ENCODE measurements at regions not wholly inside any gene's neighbourhood (a gene's known extent, or its start where the extent isn't known, plus 50 kb on each side); places are given as distances from the start of the nearest gene placed in this dataset.

GRCh38 chr12:65592416-65592815 is 231.9 kb upstream of the HMGA2 start:
- H3K27me3 ChIP-seq = no peaks in the 10 kb centered on the region

GRCh38 chr12:65593239-65593701 is 231.0 kb upstream of the HMGA2 start:
- TF ChIP-seq CTCF (IDR thresholded peaks at IDR 0.05) = no peak
- no peak for TF ChIP-seq POLR2AphosphoS5 (IDR thresholded peaks at IDR 0.05)
- TF ChIP-seq POLR2A (IDR thresholded peaks at IDR 0.05) = no peak
- intact Hi-C loops (cut with DNase I; ENCODE audit: low total_unique reads) = no loop called here
- H3K4me3 ChIP-seq = no peak overlapping the region
- H3K36me3 ChIP-seq = no peaks in the 10 kb centered on the region
- no peaks in the 10 kb centered on the region for H3K4me1 ChIP-seq
- no peaks in the 10 kb centered on the region for H3K27me3 ChIP-seq
- H3K9me3 ChIP-seq = no peaks in the 10 kb centered on the region
- DNase-seq (ENCODE audit: low spot score in 2 of 2) = no peak
- H3K27ac ChIP-seq = no peak overlapping the region

More at GRCh38 chr12:65592416-65592815, 231.9 kb upstream of the HMGA2 start:
- TF ChIP-seq CTCF (IDR thresholded peaks at IDR 0.05) (no peak), POLR2AphosphoS5 (IDR thresholded peaks at IDR 0.05) (no peak), POLR2A (IDR thresholded peaks at IDR 0.05) (no peak)
- no peaks in the 10 kb centered on the region for H3K36me3 ChIP-seq
- no peak for DNase-seq (ENCODE audit: low spot score in 2 of 2)
- H3K9me3 ChIP-seq = no peaks in the 10 kb centered on the region
- no peak overlapping the region for H3K27ac ChIP-seq
- intact Hi-C loops (cut with DNase I; ENCODE audit: low total_unique reads) = no loop called here
- H3K4me3 ChIP-seq = no peak overlapping the region
- H3K4me1 ChIP-seq = no peaks in the 10 kb centered on the region

- no peaks in the 10 kb centered on the region for H3K9me3 ChIP-seq
- intact Hi-C loops (cut with DNase I; ENCODE audit: low total_unique reads) = no loop called here
- H3K27ac ChIP-seq = no peak overlapping the region
- H3K36me3 ChIP-seq = no peaks in the 10 kb centered on the region
- H3K4me3 ChIP-seq = no peak overlapping the region
- H3K4me1 ChIP-seq = no peaks in the 10 kb centered on the region
- H3K27me3 ChIP-seq = no peaks in the 10 kb centered on the region
- no peak for DNase-seq (ENCODE audit: low spot score in 2 of 2)
- TF ChIP-seq POLR2A (IDR thresholded peaks at IDR 0.05) = no peak
Observed at GRCh38 chr12:65594409-65594808, 229.9 kb upstream of the HMGA2 start.

- Histone ChIP-seq H3K4me1 (no peaks in the 10 kb centered on the region), H3K36me3 (no peaks in the 10 kb centered on the region), H3K9me3 (no peaks in the 10 kb centered on the region), H3K4me3 (no peak overlapping the region), H3K27me3 (no peaks in the 10 kb centered on the region), H3K27ac (no peak overlapping the region)
- no peak for DNase-seq (ENCODE audit: low spot score in 2 of 2)
- no peak for TF ChIP-seq POLR2A (IDR thresholded peaks at IDR 0.05)
- no peak for TF ChIP-seq CTCF (IDR thresholded peaks at IDR 0.05)
- TF ChIP-seq POLR2AphosphoS5 (IDR thresholded peaks at IDR 0.05) = no peak
- intact Hi-C loops (cut with DNase I; ENCODE audit: low total_unique reads) = no loop called here
Observed at GRCh38 chr12:65595016-65595560, 229.2 kb upstream of the HMGA2 start.

DNA sequence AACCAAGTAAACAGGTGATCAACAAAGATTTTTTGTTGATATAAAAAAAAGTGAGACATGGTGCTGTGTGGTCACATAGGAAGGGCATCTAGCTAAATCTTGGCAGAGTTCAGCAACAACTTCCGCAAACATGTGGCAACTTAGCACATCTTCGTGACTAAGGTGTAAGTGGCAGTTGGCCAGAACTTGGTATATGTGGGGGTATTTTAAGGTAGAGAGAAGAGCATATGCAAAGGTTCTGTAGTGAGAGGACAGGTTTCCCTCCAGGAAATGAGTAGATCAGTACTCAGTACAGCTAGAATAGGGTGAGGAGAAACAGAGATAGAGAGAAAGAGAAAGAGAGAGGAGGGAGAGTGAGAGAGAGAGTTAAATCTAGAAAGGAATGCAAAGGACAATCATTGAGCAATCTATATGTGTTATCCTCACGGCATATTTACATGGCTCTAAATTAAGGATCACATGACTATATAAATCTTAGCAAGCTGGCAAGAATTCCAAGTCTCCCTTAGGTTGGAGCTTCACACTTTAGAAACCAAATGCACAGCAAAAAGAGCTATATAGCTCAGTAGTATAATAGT is 227.7 kb upstream of the HMGA2 start:
- Histone ChIP-seq H3K36me3 (no peaks in the 10 kb centered on the region), H3K27ac (no peak overlapping the region), H3K4me1 (no peaks in the 10 kb centered on the region), H3K4me3 (no peak overlapping the region), H3K9me3 (no peaks in the 10 kb centered on the region), H3K27me3 (no peaks in the 10 kb centered on the region)
- intact Hi-C loops (cut with DNase I; ENCODE audit: low total_unique reads) = no loop called here
- TF ChIP-seq CTCF (IDR thresholded peaks at IDR 0.05) (no peak), POLR2AphosphoS5 (IDR thresholded peaks at IDR 0.05) (no peak), POLR2A (IDR thresholded peaks at IDR 0.05) (no peak)
- DNase-seq (ENCODE audit: low spot score in 2 of 2) = no peak
